OCI-LY1 (cell line): ENCODE measurements at regions not wholly inside any gene's neighbourhood (a gene's known extent, or its start where the extent isn't known, plus 50 kb on each side); places are given as distances from the start of the nearest gene placed in this dataset.

Experiments
- CTCF ChIP-seq: fragments of 200-600 bp; sonication (generic), shearing (Covaris generic); IDR thresholded peaks from 2 replicates; pipeline ENCODE4 v1.5.1; 2017; ENCODE audit warnings: mild to moderate bottlenecking, antibody characterized with exemption, low read length, moderate library complexity, mixed read lengths
- EZH2 ChIP-seq: fragments of 200-600 bp; sonication (generic), shearing (Covaris generic); IDR thresholded peaks from 2 replicates; pipeline ENCODE4 v1.8.0; 2017; ENCODE audit warnings: borderline replicate concordance, mixed run types, mild to moderate bottlenecking, antibody characterized with exemption, low read length, moderate library complexity, mixed read lengths

- TF ChIP-seq CTCF (no peak), EZH2 (no peak)
Observed at GRCh38 chr12:116384175-116384574, 106.7 kb upstream of the MED13L start.
